SKM-1 treated with dmso at 0.1 percent for 144 hours (cell line): ENCODE measurements at regions not wholly inside any gene's neighbourhood (a gene's known extent, or its start where the extent isn't known, plus 50 kb on each side); places are given as distances from the start of the nearest gene placed in this dataset.
"Not testable (repeated sequence)": the region's sequence is repeated elsewhere in the genome, so short reads cannot be mapped to it uniquely, and the experiment has no call there.

ENCODE experiments used
- DNase-seq: peaks from one replicate; lab custom pipeline; 2025; ENCODE audit not compliant: unreplicated experiment; lab: John Stamatoyannopoulos, UW

DNA sequence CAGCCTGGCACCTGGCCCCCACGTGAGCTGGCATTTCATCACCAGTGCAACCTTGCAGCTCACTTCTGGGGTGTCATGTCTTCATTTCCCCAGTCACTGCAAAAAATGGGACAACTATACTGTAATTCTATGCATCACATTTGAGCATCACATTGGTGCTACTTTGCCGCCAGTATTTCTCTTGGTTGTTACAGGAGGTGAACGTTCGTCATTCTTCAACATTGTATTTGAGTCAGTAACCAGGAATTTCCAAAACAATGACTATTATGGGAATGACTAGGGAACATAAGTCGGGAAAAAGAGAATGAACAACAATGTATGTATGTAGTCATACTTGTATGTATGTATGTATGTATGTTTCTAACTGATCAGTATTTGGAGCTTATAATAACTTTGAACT is 1278.0 kb downstream of the EFNA5 start:
- no peak for DNase-seq

DNA sequence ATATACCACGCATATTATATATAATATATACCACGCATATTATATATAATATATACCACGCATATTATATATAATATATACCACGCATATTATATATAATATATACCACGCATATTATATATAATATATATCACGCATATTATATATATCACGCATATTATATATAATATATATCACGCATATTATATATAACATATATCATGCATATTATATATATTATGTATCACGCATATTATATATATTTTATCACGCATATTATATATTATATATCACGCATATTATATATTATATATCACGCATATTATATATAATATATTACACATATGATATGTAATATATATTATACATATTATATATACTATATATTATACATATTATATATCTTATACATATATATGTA is 1283.0 kb downstream of the EFNA5 start:
- DNase-seq: not testable (repeated sequence)

DNA sequence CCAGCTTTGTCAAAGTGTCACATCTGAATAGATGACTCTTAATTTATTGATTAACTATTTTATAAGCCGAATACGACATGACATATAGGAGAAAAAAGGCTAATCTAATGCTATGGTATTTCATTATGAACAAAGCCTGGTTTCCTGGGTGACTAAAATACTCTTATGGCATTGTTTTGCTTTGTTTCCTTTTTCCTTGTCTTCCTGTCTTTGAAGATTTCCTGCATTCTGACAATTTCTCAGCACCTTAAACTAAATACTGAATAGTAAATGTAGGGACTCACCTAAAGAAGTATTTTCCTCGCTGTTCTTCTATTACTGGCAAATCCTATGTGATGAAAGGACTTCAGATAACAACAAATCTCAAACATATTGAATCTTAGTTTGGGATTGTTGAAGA is 1284.5 kb downstream of the EFNA5 start:
- DNase-seq: no peak

DNA sequence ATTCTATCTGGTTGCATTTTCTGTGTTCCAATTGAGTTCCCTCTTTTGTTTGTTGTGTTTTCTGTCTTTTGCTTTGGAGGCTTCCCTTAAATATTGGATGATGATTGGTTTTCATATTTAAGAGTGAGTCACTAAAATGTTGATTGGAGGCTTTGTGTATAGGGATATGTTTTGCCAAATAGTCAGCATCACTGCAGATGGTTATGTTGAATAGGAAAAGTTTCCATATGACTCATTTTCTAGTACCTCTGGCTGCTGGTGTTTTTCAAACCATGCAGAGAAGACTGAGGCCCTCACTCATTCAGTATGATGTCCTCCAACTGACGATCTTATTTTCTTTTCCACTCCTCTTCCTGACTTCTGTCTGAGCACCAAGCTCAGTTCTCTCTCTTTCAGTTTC is 1290.0 kb downstream of the EFNA5 start:
- no peak for DNase-seq

DNA sequence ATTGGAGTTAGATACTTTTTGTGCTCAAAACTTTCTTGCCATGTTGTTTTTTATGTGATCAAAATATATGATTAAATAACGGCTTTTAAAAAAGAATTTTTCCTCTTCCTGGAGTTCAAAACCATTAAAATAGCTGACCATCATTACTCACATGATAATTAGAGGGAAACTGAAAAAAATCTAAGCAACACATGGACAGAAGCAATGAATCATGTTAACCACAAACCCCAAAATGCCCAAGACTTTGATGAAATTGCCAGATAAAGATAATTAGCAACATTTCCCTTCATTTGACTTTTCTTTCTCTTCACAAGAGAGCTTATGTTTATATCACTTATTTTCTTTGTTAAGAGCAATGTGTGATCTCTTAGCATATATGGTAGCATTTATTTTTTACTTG is 1294.2 kb downstream of the EFNA5 start:
- DNase-seq: no peak

DNA sequence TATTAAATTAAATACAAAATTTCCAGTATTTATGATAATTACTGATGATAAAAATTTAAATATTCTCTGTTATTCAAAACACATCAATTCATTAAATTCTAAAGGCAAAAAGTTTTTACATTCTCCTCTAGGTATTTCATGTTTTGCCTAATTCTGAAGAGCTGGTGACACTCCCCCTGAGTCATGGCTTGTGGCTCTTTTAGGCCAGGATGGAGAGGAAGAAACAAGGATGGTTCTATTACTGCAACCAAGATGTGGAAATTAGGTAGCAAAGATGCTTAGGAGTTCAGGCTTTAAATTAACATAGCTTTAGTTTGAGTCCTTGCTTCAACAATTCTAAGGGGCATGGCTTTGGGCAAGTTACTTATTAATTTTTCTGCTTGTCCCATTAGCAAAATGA is 1295.8 kb downstream of the EFNA5 start:
- DNase-seq: no peak

DNA sequence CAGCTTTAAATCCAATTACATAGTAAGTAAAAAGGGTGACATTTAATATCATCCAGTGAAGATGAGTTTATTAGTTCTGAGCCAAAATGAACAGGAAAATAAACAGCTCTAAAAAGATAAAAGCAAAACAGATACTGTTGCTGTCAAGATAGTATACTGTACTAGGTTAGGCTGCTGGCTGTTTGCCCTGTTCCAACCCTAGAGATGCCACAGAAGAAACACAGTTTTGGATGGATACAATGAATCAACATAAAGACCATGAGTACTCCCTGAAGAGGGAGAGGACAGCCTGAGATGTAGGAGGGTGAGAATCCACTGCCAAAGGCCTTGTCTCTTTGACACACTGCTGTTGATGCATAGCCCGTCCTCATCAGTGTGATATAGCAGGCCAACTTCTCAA is 1302.7 kb downstream of the EFNA5 start:
- no peak for DNase-seq

DNA sequence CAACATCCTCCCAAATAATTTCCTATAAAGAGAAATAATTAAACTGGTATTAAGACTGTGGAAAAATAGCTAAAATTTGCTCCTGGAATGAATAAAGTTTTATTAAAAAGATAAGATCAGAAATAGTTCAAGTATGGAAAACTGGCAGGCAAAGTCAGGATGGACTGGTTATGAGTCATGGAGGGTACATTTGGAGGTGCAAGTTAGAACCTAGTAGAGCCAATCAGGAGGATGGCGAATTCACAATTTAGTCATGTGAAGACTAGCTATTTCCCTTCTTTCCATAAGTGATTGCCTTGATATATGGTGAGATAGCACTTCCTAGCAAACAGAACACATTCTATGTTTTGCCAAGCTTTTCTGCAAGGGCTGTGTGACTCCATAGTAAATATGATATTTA is 1303.5 kb downstream of the EFNA5 start:
- no peak for DNase-seq

DNA sequence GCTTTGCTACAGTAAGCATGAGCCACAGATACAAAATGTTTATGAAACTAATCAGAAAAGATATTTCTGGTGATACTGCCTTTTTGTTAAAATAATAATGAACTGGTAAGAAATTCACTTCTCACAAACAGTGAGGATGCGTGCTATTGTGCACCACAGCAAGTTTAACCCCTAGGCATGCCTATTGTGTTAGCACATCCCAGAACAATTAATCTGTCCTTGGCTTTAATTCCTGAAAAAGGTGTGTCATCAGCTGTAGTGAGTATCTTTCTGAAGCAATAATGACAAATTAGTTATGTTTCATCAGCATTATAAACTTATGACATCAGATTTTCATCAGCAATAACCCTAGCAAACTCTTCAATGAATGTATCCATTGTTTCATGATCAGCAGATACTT is 1307.2 kb downstream of the EFNA5 start:
- no peak for DNase-seq

DNA sequence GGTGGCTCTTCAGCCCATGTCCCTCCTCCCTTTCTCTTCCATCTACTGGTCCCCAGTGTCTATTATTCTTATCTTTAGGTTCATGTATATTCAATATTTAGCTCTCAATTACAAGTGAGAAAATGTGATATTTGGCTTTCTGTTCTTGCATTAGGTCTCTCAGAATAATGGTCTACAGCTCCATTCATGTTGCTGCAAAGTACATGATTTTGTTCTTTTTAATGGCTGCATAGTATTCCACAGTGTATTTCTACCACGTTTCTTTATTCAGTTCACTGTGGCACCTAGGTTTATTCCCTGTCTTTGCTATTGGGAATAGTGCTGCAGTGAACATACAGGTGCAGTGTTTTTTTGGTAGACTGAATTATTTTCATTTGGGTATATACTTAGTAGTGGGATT is 1308.8 kb downstream of the EFNA5 start:
- DNase-seq: no peak

DNA sequence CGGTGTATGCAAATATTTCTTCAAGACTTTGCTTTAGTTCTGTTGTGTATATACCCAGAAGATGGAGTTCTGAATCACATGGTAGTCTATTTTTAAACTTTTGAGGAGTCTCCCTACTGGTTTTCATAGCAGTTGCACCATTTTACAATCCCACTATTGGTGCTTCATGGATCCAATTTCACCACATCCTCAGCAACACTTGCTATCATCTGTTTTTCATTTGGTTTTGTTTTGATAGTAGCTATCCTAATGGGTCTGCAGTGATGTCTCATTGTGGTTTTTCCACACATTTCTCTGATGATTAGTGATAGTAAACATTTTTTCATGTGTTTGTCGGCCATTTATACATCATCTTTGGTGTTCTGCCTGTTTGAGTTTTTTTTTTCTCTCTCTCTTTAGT is 1339.3 kb downstream of the EFNA5 start:
- no peak for DNase-seq

DNA sequence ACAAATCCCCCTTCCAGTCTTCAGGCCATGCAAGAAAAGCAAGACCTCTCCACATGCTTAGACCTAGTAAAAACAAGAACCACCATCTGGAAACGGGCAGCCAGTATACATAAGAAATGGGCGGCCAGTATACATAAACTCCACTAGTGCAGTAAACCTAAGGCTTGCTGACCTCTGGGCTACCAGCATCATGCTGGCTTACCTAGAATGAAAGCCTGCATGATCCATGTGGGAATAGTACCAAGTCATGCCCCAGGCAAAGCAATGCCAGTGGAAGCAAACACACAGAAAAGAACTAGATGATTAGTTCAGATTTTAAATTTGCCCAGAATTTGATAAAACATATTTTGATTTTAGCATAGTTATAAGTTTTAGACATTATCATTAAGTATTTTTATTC is 1346.4 kb downstream of the EFNA5 start:
- DNase-seq: no peak

DNA sequence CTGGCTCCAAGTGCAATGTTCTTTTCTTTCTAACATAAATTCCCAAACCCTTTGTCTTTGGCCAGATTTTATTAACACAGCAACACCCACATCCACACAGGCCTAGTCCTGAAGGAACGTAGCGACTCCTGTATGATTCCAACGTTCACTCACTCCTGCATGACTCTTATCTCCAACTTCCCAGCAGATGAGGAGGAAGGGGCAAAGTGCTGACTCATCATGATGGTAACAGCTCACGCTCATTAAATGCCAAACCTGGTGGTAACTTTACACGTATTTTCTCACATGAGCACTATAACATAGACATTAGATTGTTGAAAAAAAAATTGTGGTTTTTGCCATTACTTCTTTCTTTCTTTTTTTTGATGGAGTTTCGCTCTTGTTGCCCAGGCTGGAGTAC is 1349.5 kb downstream of the EFNA5 start:
- DNase-seq: no peak

DNA sequence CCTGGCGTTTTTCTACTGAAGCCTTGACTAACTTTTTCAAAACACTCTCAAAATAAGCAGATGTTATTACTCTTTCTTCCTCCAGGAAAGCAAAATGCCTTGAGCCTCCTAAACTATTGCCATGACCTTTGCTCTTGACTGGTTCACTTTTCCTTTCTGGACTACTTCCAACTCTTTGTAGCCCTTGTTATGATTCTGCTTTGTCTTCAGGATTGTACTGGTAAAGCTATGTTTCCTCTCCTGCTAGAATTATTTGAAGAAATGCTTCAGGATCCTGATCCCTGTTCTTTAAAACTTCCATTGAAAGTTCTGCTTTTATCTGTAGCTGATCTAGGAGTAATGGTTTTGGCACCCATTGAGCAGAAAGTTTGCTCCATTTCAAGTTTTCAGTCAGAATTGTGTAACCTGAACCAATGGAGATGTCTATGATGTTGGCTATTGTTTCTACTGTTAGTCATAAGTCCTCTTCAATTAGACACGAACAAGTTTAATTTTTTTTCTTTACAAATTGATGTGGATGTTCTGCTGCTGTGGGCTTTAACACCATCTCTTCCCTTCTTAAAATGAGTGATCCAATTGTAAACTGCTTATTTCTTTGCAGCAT is 1356.4 kb downstream of the EFNA5 start:
- DNase-seq: no peak

DNA sequence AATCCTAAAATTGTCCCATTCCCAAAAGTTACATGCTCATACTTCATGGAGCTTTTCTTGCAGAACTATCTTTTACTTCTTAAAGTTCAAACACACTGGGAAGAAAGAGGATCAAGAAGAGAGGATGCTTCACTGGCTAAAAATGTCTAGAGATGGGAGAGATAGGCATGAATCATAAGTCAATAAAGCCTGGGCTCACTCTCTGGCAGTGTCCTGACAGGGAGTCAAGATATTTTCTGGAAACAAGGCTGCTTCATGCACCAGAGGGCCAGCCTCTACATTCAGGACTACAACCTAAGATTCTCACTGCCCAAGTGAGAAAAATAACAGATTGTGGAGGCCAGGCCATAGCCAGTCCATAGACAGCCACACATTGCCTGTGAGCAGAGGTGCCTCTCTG is 1358.4 kb downstream of the EFNA5 start:
- DNase-seq: no peak

DNA sequence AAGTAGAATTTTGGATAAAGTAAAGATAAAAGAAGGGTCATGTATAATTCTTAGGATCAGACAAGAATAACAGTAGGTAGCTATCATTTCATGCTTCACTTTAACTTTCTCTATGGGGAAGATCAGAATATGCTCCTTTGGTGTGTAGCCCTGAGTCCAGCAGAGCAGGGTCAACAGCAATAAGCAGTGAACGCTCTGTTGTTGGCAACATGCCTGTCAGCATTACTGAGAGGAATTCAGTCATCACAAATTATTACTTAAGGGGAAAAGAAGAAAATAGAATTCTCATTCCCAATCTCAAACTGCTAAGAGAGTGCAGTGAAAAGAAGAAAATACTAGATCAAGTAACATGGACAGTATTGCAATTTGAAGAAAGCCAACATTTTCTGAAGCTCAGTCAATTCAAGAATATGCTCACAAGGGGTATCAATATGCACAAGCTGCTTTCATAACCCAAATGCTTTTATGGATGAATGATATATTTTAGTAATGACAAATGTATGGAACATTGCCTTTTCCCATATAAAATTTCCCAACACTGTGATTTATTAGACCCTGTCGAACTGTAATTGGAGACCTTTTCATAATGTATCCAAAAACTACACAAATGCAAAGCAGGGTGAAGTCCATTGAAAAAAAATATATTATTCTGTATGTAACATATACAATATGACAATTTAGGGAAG is 1359.4 kb downstream of the EFNA5 start:
- no peak for DNase-seq

DNA sequence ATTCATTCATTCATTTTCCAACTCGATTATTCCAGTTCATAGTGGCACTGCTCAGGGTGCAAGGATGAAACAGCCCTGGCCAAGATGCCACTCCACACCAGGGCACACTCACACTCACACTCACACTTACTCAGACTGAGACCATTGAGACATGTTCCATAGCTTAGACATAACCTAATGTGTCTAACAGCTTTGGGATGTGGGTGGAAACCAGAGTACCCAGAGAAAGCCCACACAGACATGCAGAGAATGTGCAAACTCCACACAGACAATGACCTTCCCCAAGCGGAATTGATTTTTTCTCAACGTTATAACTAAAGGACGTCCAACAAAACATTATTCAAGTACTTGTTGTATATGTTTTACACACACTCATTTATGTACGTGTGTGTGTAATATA is 1363.5 kb downstream of the EFNA5 start:
- no peak for DNase-seq

DNA sequence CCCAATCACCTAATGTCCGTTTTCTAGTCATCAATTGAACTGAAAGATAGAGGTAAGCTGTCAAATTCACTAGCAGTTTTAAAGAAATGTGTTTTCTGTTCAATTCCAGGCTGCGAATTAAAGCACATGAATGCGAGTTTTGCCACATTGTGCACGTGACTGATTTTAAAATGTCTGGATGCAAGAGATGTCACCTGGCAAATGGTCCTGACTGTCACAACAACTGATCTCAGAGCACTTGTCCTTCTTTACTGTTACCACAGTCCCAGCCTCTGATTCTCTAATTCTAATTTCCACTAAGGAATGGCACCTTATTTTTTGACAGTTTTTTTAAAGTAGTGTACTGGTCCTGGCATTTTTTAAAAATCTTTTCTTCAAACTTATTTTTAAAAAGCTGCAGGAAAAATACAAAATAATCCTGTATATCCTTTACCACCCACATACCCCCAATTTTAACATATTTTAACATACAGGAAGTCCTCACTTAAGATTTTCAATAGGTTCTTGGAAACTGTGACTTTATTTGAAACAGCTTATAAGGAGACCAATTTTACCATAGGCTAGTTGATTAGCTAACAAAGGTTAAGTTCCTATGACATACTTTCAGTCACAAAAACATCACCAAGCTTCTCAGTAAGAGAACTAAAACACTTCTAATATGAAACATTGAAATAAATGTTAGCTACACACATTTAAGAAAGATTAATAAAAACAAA is 1364.3 kb downstream of the EFNA5 start:
- no peak for DNase-seq

DNA sequence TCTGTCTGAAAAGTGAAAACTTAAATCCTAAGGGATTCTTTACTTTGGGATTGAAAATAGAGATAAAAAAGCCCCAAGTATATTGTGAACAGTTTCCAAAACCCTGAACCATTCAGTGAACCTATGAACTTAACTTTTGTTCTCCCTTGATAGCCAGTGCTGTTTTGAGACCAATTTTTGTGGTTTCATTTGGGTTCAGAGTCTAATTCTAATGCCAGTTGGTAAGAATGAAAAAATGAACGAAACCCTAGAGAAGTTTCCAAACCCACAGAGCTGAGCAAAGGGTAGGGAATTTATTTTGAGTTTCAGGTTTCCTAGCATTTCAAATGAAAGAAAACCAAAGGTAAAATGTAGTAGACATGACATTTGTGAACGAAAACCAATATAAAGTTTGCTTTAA is 1366.8 kb downstream of the EFNA5 start:
- no peak for DNase-seq

DNA sequence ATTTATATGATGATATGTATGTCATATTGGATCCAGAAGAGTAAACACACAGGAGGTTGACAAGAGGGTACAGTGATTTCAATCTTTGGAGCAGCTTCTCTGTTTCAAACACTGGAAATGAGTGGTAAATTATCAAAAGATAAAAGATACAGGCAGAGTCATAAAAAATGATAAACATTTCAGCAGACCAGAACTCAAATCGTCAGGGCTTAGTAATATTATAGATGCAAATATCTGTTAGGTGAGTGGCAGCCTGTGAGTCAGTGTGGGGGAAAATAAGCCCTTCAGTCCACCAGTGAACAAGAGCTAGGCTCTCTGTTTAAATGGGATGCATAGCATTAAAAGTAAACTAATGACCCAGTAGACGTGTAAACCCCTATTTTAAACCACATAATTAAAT is 1378.1 kb downstream of the EFNA5 start:
- no peak for DNase-seq

DNA sequence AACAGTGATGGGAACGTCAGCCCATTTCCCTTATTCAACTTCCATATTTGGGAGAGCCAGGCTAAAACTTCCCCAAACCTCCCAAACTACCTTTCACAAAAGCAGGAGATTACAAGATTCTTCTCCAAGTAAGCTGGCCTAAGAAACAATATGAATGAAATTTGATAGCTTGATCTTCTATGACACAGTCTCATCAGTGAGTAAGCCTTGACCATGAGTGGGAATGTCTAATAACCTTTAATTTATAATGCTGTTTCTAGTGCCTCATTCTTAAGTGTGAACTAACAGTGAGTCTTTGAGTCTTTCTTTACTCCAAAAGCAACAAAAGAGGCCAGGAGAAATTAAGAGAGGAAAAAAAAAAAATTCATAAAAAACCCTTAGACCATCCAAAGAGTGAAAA is 1379.9 kb downstream of the EFNA5 start:
- DNase-seq: no peak

DNA sequence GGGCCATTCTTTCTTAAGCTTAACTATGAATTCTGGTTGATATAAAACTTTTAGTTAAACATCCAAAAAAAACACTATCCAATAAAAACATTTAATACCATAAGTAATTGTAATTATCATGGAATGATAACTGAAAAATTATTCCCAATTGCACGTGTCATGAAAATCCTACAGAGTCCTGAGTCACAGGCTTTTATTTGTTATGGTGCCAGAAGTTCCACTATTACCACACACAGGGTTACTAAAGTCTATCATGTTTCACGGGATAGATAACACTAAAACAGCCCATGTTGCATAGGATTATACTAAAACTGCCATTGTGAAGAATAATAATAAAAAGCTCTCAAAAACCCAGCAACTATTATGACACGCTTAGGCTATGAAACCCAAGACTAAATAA is 1381.8 kb downstream of the EFNA5 start:
- DNase-seq: no peak
